ENCODE measurements at regions not wholly inside any gene's neighbourhood (a gene's known extent, or its start where the extent isn't known, plus 50 kb on each side); places are given as distances from the start of the nearest gene placed in this dataset.

- DNase-seq (ENCODE audit: low read depth): no peak
- CTCF ChIA-PET: no interaction called here
Observed at GRCh38 chr6:45736134-45736533, 279.5 kb downstream of the CLIC5 start.

GRCh38 chr6:45732731-45733130 is 282.9 kb downstream of the CLIC5 start:
- no peaks in the 10 kb centered on the region for H3K36me3 ChIP-seq (ENCODE audit: control insufficient read depth, insufficient read depth, low read length)
- no peak overlapping the region for H3K4me3 ChIP-seq (ENCODE audit: low read depth, low read length)
- ChIA-PET CTCF (interaction anchor here (1.0 kb wide), 1 partner anchor 10 kb away, joined by 3 read pairs; no protein-coding TSS in a partner anchor), POLR2A (no interaction called here)
- no peak for TF ChIP-seq CTCF (IDR thresholded peaks at IDR 0.05; ENCODE audit: insufficient read depth, low read depth, low read length)
- no peak for DNase-seq (ENCODE audit: low read depth)
- H3K27me3 ChIP-seq (ENCODE audit: control insufficient read depth, insufficient read depth, low read length): peaks cover 2% of the 10 kb centered on the region

More at GRCh38 chr6:45736134-45736533, 279.5 kb downstream of the CLIC5 start:
- Histone ChIP-seq H3K27me3 (ENCODE audit: control insufficient read depth, insufficient read depth, low read length) (peaks cover 2% of the 10 kb centered on the region), H3K4me3 (ENCODE audit: low read depth, low read length) (no peak overlapping the region), H3K36me3 (ENCODE audit: control insufficient read depth, insufficient read depth, low read length) (no peaks in the 10 kb centered on the region)
- POLR2A ChIA-PET: no interaction called here
- TF ChIP-seq CTCF (IDR thresholded peaks at IDR 0.05; ENCODE audit: insufficient read depth, low read depth, low read length): no peak

GRCh38 chr6:45730232-45730631 is 285.4 kb downstream of the CLIC5 start:
- Histone ChIP-seq H3K36me3 (ENCODE audit: control insufficient read depth, insufficient read depth, low read length) (no peaks in the 10 kb centered on the region), H3K27me3 (ENCODE audit: control insufficient read depth, insufficient read depth, low read length) (peaks cover 2% of the 10 kb centered on the region), H3K4me3 (ENCODE audit: low read depth, low read length) (no peak overlapping the region)
- TF ChIP-seq CTCF (IDR thresholded peaks at IDR 0.05; ENCODE audit: insufficient read depth, low read depth, low read length): no peak
- ChIA-PET CTCF (no interaction called here), POLR2A (no interaction called here)
- no peak for DNase-seq (ENCODE audit: low read depth)

- ChIA-PET CTCF (interaction anchor here (1.3 kb wide), 1 partner anchor 14 kb away, joined by 3 read pairs; no protein-coding TSS in a partner anchor), POLR2A (no interaction called here)
- Histone ChIP-seq H3K27me3 (ENCODE audit: control insufficient read depth, insufficient read depth, low read length) (peaks cover 2% of the 10 kb centered on the region), H3K4me3 (ENCODE audit: low read depth, low read length) (no peak overlapping the region), H3K36me3 (ENCODE audit: control insufficient read depth, insufficient read depth, low read length) (no peaks in the 10 kb centered on the region)
- no peak for DNase-seq (ENCODE audit: low read depth)
- TF ChIP-seq CTCF (IDR thresholded peaks at IDR 0.05; ENCODE audit: insufficient read depth, low read depth, low read length): no peak
Observed at GRCh38 chr6:45728674-45729073, 287.0 kb downstream of the CLIC5 start.

GRCh38 chr6:45727819-45728449 is 287.7 kb downstream of the CLIC5 start:
- CTCF ChIA-PET: interaction anchor here (1.3 kb wide), 1 partner anchor 15 kb away, joined by 3 read pairs; no protein-coding TSS in a partner anchor
- Histone ChIP-seq H3K4me3 (ENCODE audit: low read depth, low read length) (no peak overlapping the region), H3K27me3 (ENCODE audit: control insufficient read depth, insufficient read depth, low read length) (peaks cover 2% of the 10 kb centered on the region; the same call in 1 of the 2 replicates), H3K36me3 (ENCODE audit: control insufficient read depth, insufficient read depth, low read length) (no peaks in the 10 kb centered on the region)
- POLR2A ChIA-PET: interaction anchor here (0.6 kb wide), 1 partner anchor 14 kb away, joined by 5 read pairs; no protein-coding TSS in a partner anchor
- TF ChIP-seq CTCF (IDR thresholded peaks at IDR 0.05; ENCODE audit: insufficient read depth, low read depth, low read length): no peak
- DNase-seq (ENCODE audit: low read depth): no peak
